Stimulated activated naive CD8-positive, alpha-beta T cell treated with anti-CD3 and anti-CD28 coated beads, Interleukin-15, Interleukin-2, amounts not matched to agents 100 ng/mL and 50 ng/mL, for 24 hours (primary cell): ENCODE measurements at regions not wholly inside any gene's neighbourhood (a gene's known extent, or its start where the extent isn't known, plus 50 kb on each side); places are given as distances from the start of the nearest gene placed in this dataset.

Experiments used
- H3K27ac Mint-ChIP-seq: one replicate; pipeline ENCODE4 v1.8.0; 2021; ENCODE audit warnings: mild to moderate bottlenecking, mixed read lengths
- H3K27me3 Mint-ChIP-seq: one replicate; pipeline ENCODE4 v1.8.0; 2021; ENCODE audit warnings: mixed read lengths
- H3K36me3 Mint-ChIP-seq: one replicate; pipeline ENCODE4 v1.8.0; 2021; ENCODE audit warnings: low read depth, mixed read lengths
- H3K4me1 Mint-ChIP-seq: one replicate; pipeline ENCODE4 v1.8.0; 2021; ENCODE audit warnings: low read depth, mixed read lengths
- H3K4me3 Mint-ChIP-seq: one replicate; pipeline ENCODE4 v1.8.0; 2021; ENCODE audit warnings: mild to moderate bottlenecking, mixed read lengths
- H3K9me3 Mint-ChIP-seq: one replicate; pipeline ENCODE4 v1.8.0; 2021; ENCODE audit warnings: mixed read lengths

DNA sequence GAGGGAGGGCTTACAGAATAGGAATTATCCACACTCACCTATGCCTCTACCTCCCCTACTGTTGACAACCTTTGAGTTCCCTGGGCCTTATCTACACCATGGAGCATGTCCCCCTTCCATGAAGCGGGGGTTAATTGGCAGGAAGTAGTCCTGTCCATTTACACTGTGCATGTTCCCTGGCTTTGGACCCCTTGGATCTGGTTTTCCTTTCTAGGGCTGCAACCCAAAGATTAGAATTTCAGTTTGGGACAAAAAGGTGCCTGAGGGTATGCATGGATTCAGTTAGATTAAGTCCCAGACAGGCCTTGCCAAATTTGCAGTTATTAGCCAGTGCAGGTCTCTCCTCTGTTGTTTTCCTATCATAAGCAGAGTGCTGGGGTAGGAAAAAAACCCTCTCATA is 180.3 kb downstream of the CMPK2 start:
- no peak overlapping the region for H3K4me3 Mint-ChIP-seq
- no peak overlapping the region for H3K27ac Mint-ChIP-seq
- H3K9me3 Mint-ChIP-seq, result no peaks in the 10 kb centered on the region
- H3K27me3 Mint-ChIP-seq, result peaks cover 8% of the 10 kb centered on the region
- no peaks in the 10 kb centered on the region for H3K36me3 Mint-ChIP-seq
- H3K4me1 Mint-ChIP-seq, result no peaks in the 10 kb centered on the region

DNA sequence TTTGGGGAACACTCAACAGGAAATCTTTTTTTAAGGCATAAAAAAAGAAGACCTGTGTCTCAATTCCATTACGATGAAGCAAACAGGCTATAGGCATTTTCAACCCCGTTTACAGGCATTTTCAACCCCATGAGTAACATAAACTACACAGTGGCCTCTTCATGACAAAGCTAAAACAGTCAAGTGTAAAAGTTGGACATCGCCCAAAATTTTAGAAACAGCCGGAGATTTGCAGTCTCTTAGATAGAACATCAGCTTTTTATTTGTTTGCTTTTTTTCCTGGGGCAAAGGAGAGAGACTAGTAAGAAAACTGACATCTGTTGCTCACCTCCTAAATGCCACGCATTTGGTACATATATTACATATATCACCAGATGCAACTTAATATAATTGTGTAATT is 173.7 kb downstream of the CMPK2 start:
- no peaks in the 10 kb centered on the region for H3K36me3 Mint-ChIP-seq
- no peaks in the 10 kb centered on the region for H3K4me1 Mint-ChIP-seq
- H3K9me3 Mint-ChIP-seq, result no peaks in the 10 kb centered on the region
- no peaks in the 10 kb centered on the region for H3K27me3 Mint-ChIP-seq
- H3K4me3 Mint-ChIP-seq, result no peak overlapping the region
- no peak overlapping the region for H3K27ac Mint-ChIP-seq

GRCh38 chr2:6692819-6693218 is 172.9 kb downstream of the CMPK2 start:
- H3K9me3 Mint-ChIP-seq, result no peaks in the 10 kb centered on the region
- no peak overlapping the region for H3K4me3 Mint-ChIP-seq
- H3K36me3 Mint-ChIP-seq, result no peaks in the 10 kb centered on the region
- H3K4me1 Mint-ChIP-seq, result no peaks in the 10 kb centered on the region
- H3K27ac Mint-ChIP-seq, result no peak overlapping the region
- no peaks in the 10 kb centered on the region for H3K27me3 Mint-ChIP-seq

- H3K4me3 Mint-ChIP-seq, result no peak overlapping the region
Observed at GRCh38 chr2:6694555-6694954, 171.2 kb downstream of the CMPK2 start.

GRCh38 chr2:6700335-6700734 is 165.4 kb downstream of the CMPK2 start:
- no peaks in the 10 kb centered on the region for H3K4me1 Mint-ChIP-seq
- no peak overlapping the region for H3K27ac Mint-ChIP-seq
- peaks cover 7% of the 10 kb centered on the region for H3K27me3 Mint-ChIP-seq
- no peak overlapping the region for H3K4me3 Mint-ChIP-seq
- H3K9me3 Mint-ChIP-seq, result peaks cover 19% of the 10 kb centered on the region
- peaks cover 4% of the 10 kb centered on the region for H3K36me3 Mint-ChIP-seq

More at GRCh38 chr2:6694555-6694954, 171.2 kb downstream of the CMPK2 start:
- Mint-ChIP-seq H3K27me3 (no peaks in the 10 kb centered on the region), H3K27ac (no peak overlapping the region), H3K4me1 (no peaks in the 10 kb centered on the region), H3K9me3 (no peaks in the 10 kb centered on the region), H3K36me3 (no peaks in the 10 kb centered on the region)

- Mint-ChIP-seq H3K9me3 (peaks cover 23% of the 10 kb centered on the region), H3K4me1 (no peaks in the 10 kb centered on the region), H3K27ac (no peak overlapping the region), H3K36me3 (peaks cover 4% of the 10 kb centered on the region), H3K4me3 (no peak overlapping the region), H3K27me3 (peaks cover 14% of the 10 kb centered on the region)
Observed at GRCh38 chr2:6704077-6704476, 161.6 kb downstream of the CMPK2 start.

- H3K36me3 Mint-ChIP-seq, result no peaks in the 10 kb centered on the region
- H3K4me3 Mint-ChIP-seq, result no peak overlapping the region
- peaks cover 9% of the 10 kb centered on the region for H3K27me3 Mint-ChIP-seq
- H3K27ac Mint-ChIP-seq, result no peak overlapping the region
- no peaks in the 10 kb centered on the region for H3K9me3 Mint-ChIP-seq
- no peaks in the 10 kb centered on the region for H3K4me1 Mint-ChIP-seq
Observed at GRCh38 chr2:6721395-6721794, 144.3 kb downstream of the CMPK2 start.

DNA sequence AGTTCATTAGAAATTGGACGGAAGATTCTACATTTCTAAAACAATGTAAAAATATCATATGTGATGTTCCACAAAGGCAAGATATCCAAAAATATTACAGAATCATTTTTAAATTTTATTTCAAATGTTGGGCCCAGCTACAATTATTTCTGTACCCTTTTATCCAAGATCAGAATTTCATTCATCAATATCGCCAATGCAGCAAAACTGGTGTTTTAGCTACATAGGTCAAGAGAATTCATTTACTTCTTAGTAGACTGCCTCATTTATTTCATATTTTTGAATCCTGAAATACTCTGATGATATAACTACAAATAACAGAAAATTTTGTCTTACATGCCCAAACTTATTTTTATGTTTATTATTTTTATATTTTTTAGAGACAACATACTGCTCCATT is 143.1 kb downstream of the CMPK2 start:
- Mint-ChIP-seq H3K36me3 (no peaks in the 10 kb centered on the region), H3K9me3 (no peaks in the 10 kb centered on the region), H3K27ac (no peak overlapping the region), H3K4me1 (no peaks in the 10 kb centered on the region), H3K27me3 (peaks cover 9% of the 10 kb centered on the region), H3K4me3 (no peak overlapping the region)

GRCh38 chr2:6723865-6724604 is 141.7 kb downstream of the CMPK2 start:
- no peaks in the 10 kb centered on the region for H3K36me3 Mint-ChIP-seq
- peaks cover 4% of the 10 kb centered on the region for H3K27me3 Mint-ChIP-seq

DNA sequence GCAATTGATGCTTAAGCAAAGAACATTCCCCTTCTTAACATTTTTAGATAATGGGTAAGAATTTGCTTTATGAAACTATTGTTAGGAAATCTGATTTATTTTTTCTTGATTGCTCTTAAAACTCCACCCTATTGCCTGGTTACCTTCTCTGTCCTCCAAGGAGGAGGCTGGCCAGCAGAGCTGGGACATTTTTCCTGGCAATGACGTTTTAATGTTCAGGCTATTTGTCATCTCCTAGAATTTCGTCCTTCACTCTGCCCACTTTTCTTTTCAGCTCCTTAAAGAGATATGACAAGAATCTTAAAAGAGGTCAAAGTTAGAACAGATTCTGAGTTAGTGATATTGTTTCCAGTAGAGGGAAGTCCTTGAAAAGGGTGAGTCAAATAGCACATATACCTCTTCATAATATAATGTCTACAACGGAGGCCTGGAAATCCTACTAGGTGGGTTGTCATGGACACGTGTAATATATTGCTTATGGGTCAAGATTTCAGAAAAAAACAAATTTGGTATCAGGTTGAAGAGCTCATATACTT is 141.0 kb downstream of the CMPK2 start:
- Mint-ChIP-seq H3K4me3 (no peak overlapping the region), H3K27me3 (peaks cover 4% of the 10 kb centered on the region), H3K4me1 (no peaks in the 10 kb centered on the region), H3K9me3 (no peaks in the 10 kb centered on the region), H3K27ac (no peak overlapping the region), H3K36me3 (no peaks in the 10 kb centered on the region)

More at GRCh38 chr2:6723865-6724604, 141.7 kb downstream of the CMPK2 start:
- no peaks in the 10 kb centered on the region for H3K4me1 Mint-ChIP-seq
- H3K27ac Mint-ChIP-seq, result no peak overlapping the region
- H3K9me3 Mint-ChIP-seq, result no peaks in the 10 kb centered on the region
- no peak overlapping the region for H3K4me3 Mint-ChIP-seq

DNA sequence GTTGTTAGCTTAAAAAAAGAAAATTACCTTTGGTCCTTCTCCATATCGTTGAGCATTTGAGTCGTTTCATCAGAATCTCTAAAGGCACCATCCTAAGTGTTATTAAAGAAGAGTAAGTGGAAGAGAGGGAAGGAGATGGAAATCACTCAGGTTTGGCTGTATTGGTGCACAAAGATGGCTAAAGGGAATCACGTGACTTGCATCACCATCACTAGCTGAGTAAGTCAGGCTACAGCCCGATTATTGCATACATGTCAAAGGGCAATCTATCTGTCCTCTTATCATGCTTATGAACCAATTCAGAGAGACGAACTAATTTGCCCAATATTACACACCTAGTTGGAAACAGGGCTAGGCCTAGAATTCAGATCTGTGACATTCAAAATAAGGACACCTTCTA is 137.6 kb downstream of the CMPK2 start:
- Mint-ChIP-seq H3K4me3 (no peak overlapping the region), H3K4me1 (no peaks in the 10 kb centered on the region), H3K36me3 (no peaks in the 10 kb centered on the region), H3K27me3 (peaks cover 8% of the 10 kb centered on the region), H3K9me3 (peaks cover 7% of the 10 kb centered on the region), H3K27ac (no peak overlapping the region)

- Mint-ChIP-seq H3K27me3 (peaks cover 8% of the 10 kb centered on the region), H3K4me3 (no peak overlapping the region), H3K4me1 (no peaks in the 10 kb centered on the region), H3K9me3 (peaks cover 7% of the 10 kb centered on the region), H3K36me3 (no peaks in the 10 kb centered on the region), H3K27ac (no peak overlapping the region)
Observed at GRCh38 chr2:6730003-6730402, 135.7 kb downstream of the CMPK2 start.

GRCh38 chr2:6730649-6731532 is 134.8 kb downstream of the CMPK2 start:
- peaks cover 4% of the 10 kb centered on the region for H3K27me3 Mint-ChIP-seq
- H3K27ac Mint-ChIP-seq, result no peak overlapping the region
- H3K4me3 Mint-ChIP-seq, result no peak overlapping the region
- peaks cover 7% of the 10 kb centered on the region for H3K9me3 Mint-ChIP-seq
- H3K4me1 Mint-ChIP-seq, result no peaks in the 10 kb centered on the region
- no peaks in the 10 kb centered on the region for H3K36me3 Mint-ChIP-seq

DNA sequence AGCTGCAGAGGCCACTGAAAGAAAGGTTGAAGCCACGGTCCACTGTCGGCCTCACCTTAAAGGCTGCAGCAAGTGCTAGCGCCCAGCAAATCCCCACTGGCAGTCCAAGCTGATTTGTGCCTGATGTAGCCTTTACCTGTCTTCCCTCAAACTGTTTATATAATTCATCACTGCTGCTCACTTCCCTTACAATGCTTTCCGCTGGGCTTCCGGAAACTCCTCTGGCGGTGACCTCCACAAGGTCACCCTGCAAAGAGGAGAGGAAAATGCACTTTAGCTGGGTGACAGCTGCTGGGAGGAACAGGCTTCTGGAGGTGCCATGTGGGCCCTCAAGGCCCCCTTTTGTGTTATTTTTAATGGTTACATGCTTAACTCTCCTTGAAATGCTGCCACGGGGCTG is 126.2 kb downstream of the CMPK2 start:
- no peaks in the 10 kb centered on the region for H3K4me1 Mint-ChIP-seq
- no peak overlapping the region for H3K4me3 Mint-ChIP-seq
- H3K27me3 Mint-ChIP-seq, result peaks cover 5% of the 10 kb centered on the region
- H3K36me3 Mint-ChIP-seq, result no peaks in the 10 kb centered on the region
- H3K27ac Mint-ChIP-seq, result no peak overlapping the region
- H3K9me3 Mint-ChIP-seq, result no peaks in the 10 kb centered on the region

DNA sequence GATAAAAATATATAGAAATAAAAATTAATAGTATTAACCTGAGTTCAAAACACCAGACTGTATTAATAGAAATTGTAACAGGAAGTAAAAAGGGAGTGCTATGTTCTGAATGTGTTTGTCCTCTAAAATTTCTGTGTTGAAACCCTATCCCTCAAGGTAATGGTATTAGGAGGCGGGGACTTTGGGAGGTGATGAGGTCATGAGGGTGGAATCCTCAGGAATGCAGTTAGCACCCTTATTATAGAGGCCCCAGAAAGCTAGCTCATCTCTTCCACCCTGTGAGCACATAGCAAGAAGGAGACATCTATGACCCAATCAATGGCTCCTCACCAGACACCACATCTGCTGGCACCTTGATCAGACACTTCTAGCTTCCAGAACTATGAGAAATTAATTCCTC is 124.5 kb downstream of the CMPK2 start:
- H3K9me3 Mint-ChIP-seq, result no peaks in the 10 kb centered on the region
- no peak overlapping the region for H3K27ac Mint-ChIP-seq

More for the DNA sequence above, 124.5 kb downstream of the CMPK2 start:
- Mint-ChIP-seq H3K4me1 (no peaks in the 10 kb centered on the region), H3K36me3 (no peaks in the 10 kb centered on the region), H3K27me3 (peaks cover 7% of the 10 kb centered on the region), H3K4me3 (no peak overlapping the region)
